ENCODE measurements at regions not wholly inside any gene's neighbourhood (a gene's known extent, or its start where the extent isn't known, plus 50 kb on each side); places are given as distances from the start of the nearest gene placed in this dataset.

- no peak for TF ChIP-seq CTCF (IDR thresholded peaks at IDR 0.05)
- TF ChIP-seq POLR2A (IDR thresholded peaks at IDR 0.05): no peak
These were observed 152.8 kb downstream of the BCL11A start for GRCh38 chr2:60400462-60401246.
